Neural progenitor cell (in vitro differentiated cells): ENCODE measurements at regions not wholly inside any gene's neighbourhood (a gene's known extent, or its start where the extent isn't known, plus 50 kb on each side); places are given as distances from the start of the nearest gene placed in this dataset.

Experiments
- DNase-seq: peaks from one replicate; pipeline ENCODE4 v3.0.0-alpha.2; 2016; ENCODE audit warnings: low spot score
- H2AFZ ChIP-seq: fragments of 200-600 bp; sonication (generic); replicated peaks from 2 replicates; pipeline ENCODE4 v1.6.1; 2016; ENCODE audit warnings: antibody characterized with exemption
- H3F3A ChIP-seq: fragments of 200-600 bp; sonication (generic); 2 replicates; pipeline ENCODE4 v1.6.1; 2016; ENCODE audit warnings: antibody characterized with exemption, low read depth
- H3K27ac ChIP-seq: fragments of 200-600 bp; sonication (generic); 2 replicates; pipeline ENCODE4 v1.5.1; 2016; ENCODE audit warnings: mild to moderate bottlenecking
- H3K27me3 ChIP-seq: fragments of 200-600 bp; sonication (generic); 2 replicates; pipeline ENCODE4 v1.6.1; 2016; ENCODE audit warnings: mild to moderate bottlenecking, moderate library complexity
- H3K36me3 ChIP-seq: fragments of 200-600 bp; sonication (generic); 2 replicates; pipeline ENCODE4 v1.5.1; 2016
- H3K4me1 ChIP-seq: fragments of 200-600 bp; sonication (generic); 2 replicates; pipeline ENCODE4 v1.6.1; 2016; ENCODE audit warnings: mixed run types
- H3K4me2 ChIP-seq: fragments of 200-600 bp; sonication (generic); 2 replicates; pipeline ENCODE4 v1.6.1; 2016
- H3K4me3 ChIP-seq: fragments of 200-600 bp; sonication (generic); 2 replicates; pipeline ENCODE4 v1.5.1; 2016
- H3K79me2 ChIP-seq: fragments of 200-600 bp; sonication (generic); 2 replicates; pipeline ENCODE4 v1.6.1; 2016; ENCODE audit warnings: low read depth
- H3K9ac ChIP-seq: fragments of 200-600 bp; sonication (generic); 2 replicates; pipeline ENCODE4 v1.6.1; 2016
- H3K9me3 ChIP-seq: fragments of 200-600 bp; sonication (generic); 2 replicates; pipeline ENCODE4 v1.5.1; 2016; ENCODE audit warnings: low read depth
- H4K20me1 ChIP-seq: fragments of 200-600 bp; sonication (generic); 2 replicates; pipeline ENCODE4 v1.6.1; 2016; ENCODE audit warnings: low read depth
- H3K27ac Mint-ChIP-seq: 3 replicates; pipeline ENCODE4 v1.8.0; 2021; ENCODE audit warnings: mixed read lengths
- H3K27me3 Mint-ChIP-seq: 2 replicates; pipeline ENCODE4 v1.8.0; 2022; ENCODE audit warnings: low read depth, mild to moderate bottlenecking, inconsistent platforms, moderate library complexity, mixed read lengths; ENCODE audit not compliant: insufficient read depth
- H3K36me3 Mint-ChIP-seq: 3 replicates; pipeline ENCODE4 v1.8.0; 2021; ENCODE audit warnings: mixed read lengths
- H3K4me1 Mint-ChIP-seq: 3 replicates; pipeline ENCODE4 v1.8.0; 2021; ENCODE audit warnings: mixed read lengths
- H3K4me3 Mint-ChIP-seq: 3 replicates; pipeline ENCODE4 v1.8.0; 2021; ENCODE audit warnings: mild to moderate bottlenecking, moderate library complexity, mixed read lengths
- H3K9me3 Mint-ChIP-seq: 3 replicates; pipeline ENCODE4 v1.8.0; 2020; ENCODE audit warnings: mixed read lengths
- CTCF ChIP-seq: fragments of 200-600 bp; sonication (generic); IDR thresholded peaks from 2 replicates; pipeline ENCODE4 v1.5.1; 2017; ENCODE audit warnings: antibody characterized with exemption, mild to moderate bottlenecking
- EZH2 ChIP-seq: fragments of 200-600 bp; sonication (generic); IDR thresholded peaks from 2 replicates; pipeline ENCODE4 v1.6.1; 2017; ENCODE audit warnings: antibody characterized with exemption, mild to moderate bottlenecking, moderate library complexity
- EZH2phosphoT487 ChIP-seq: fragments of 200-600 bp; sonication (generic); IDR thresholded peaks from 2 replicates; pipeline ENCODE4 v1.6.1; 2017; ENCODE audit warnings: antibody characterized with exemption

DNA sequence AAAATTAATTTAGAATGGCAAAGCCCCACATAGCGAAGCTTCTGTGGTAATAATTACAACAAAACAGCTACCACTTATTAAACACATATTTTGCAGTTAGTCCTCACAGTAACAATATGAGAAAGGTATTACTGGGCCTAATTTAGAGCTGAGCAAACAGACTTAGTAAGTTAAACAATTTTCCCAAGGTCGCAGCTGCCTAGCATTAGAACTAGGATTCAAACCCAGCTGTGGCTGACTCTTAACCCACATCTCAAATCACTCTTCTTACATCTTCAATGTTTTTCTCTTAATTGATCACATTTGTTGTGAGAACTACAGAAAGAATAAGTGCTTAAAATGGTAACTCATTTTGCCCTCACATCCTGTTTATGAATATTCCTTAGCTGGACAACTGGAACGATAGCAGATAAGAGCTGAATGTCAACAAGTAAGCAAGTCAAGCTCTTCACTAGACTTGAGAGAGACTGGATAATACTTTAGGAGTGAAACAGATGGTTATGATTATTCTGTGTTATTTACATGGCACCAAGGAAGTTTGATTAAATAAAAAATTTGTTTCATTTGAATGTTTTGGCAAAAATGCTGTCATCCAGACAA lies 59.4 kb upstream of the TMEM17 start:
- Histone ChIP-seq H3F3A (no peaks in the 10 kb centered on the region), H3K27ac (no peak overlapping the region), H3K9me3 (no peaks in the 10 kb centered on the region), H3K36me3 (no peaks in the 10 kb centered on the region), H4K20me1 (no peaks in the 10 kb centered on the region), H3K27me3 (peaks cover 12% of the 10 kb centered on the region), H2AFZ (no peak overlapping the region), H3K4me2 (no peak overlapping the region), H3K4me1 (peaks cover 2% of the 10 kb centered on the region), H3K79me2 (no peaks in the 10 kb centered on the region), H3K9ac (no peak overlapping the region), H3K4me3 (no peak overlapping the region)
- Mint-ChIP-seq H3K9me3 (no peaks in the 10 kb centered on the region), H3K27me3 (peaks cover 7% of the 10 kb centered on the region), H3K4me3 (no peak overlapping the region), H3K36me3 (no peaks in the 10 kb centered on the region), H3K27ac (no peak overlapping the region), H3K4me1 (peaks cover 8% of the 10 kb centered on the region)
- DNase-seq, result no peak
- TF ChIP-seq CTCF, result no peak
- TF ChIP-seq EZH2, result no peak
- no peak for TF ChIP-seq EZH2phosphoT487

DNA sequence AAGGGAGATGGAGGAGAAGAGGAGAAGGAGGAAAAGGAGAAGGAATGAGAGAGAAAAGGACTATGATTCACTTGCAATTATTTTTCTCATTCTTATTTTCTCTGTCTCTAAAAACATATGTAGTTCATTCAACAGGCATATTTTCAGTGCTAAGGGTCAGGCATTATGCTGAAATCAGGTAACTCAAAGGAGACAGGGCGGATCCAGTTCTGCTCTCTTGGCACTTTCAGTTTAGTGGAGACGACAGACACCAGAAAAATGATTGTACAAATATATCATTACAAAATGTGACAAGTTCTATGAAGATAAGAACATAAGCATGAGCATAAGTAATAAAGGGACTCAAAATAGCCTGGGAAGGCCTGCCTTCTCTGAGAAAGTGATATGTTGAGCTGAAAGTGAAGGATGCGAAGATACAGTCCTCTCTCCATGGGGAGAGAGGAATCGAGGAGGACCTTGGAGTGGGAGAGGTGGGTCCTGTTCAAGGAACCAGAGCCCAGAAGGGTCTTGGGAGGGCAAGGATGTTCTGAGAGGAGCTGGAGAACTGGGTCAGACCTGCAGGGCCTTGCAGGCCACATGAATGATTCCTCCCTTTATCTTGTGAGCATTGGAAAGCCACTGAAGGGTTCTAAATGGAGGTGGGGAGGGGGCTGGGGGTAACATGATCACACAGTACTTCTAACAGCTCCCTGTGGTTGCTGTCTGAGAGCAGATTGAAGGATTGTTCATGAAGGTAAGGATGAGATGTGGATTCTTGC lies 58.6 kb upstream of the TMEM17 start:
- Histone ChIP-seq H3F3A (no peaks in the 10 kb centered on the region), H3K27me3 (peaks cover 3% of the 10 kb centered on the region), H3K9me3 (no peaks in the 10 kb centered on the region), H2AFZ (peak overlapping the region; percentile 18), H3K4me3 (no peak overlapping the region), H3K4me2 (no peak overlapping the region), H3K9ac (no peak overlapping the region), H3K27ac (no peak overlapping the region), H3K36me3 (no peaks in the 10 kb centered on the region), H4K20me1 (no peaks in the 10 kb centered on the region), H3K4me1 (no peaks in the 10 kb centered on the region), H3K79me2 (no peaks in the 10 kb centered on the region)
- Mint-ChIP-seq H3K36me3 (no peaks in the 10 kb centered on the region), H3K27ac (no peak overlapping the region), H3K4me3 (no peak overlapping the region), H3K27me3 (peaks cover under 1% of the 10 kb centered on the region), H3K4me1 (peaks cover 3% of the 10 kb centered on the region), H3K9me3 (no peaks in the 10 kb centered on the region)
- no peak for TF ChIP-seq EZH2
- TF ChIP-seq CTCF, result no peak
- no peak for TF ChIP-seq EZH2phosphoT487
- no peak for DNase-seq

DNA sequence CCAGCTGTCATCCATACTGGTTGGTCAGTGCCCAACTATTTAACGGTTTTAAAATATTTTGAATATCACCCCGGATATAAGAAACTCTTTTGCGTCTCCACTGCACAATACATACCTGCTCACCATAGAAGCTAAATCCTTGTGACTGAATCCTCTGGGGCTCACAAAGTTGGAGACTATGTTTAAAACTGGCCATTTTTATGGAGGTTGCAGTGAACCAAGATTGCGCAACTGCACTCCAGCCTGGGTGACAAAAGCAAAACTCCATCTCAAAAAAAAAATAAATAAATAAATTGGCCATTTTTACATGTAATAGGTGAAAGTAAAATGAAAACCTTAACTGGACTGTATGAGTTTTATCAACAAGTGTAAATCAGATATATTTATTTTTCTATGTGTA lies 55.6 kb upstream of the TMEM17 start:
- Mint-ChIP-seq H3K27ac (no peak overlapping the region), H3K36me3 (no peaks in the 10 kb centered on the region), H3K4me1 (no peaks in the 10 kb centered on the region), H3K27me3 (no peaks in the 10 kb centered on the region), H3K9me3 (no peaks in the 10 kb centered on the region), H3K4me3 (no peak overlapping the region)
- H3K36me3 ChIP-seq, result no peaks in the 10 kb centered on the region
- no peaks in the 10 kb centered on the region for H4K20me1 ChIP-seq
- H3K27ac ChIP-seq, result no peak overlapping the region
- no peak overlapping the region for H3K9ac ChIP-seq
- no peaks in the 10 kb centered on the region for H3K4me1 ChIP-seq
- TF ChIP-seq EZH2phosphoT487 (no peak), CTCF (no peak), EZH2 (no peak)
- H3K4me2 ChIP-seq, result no peak overlapping the region
- H3K4me3 ChIP-seq, result no peak overlapping the region
- H2AFZ ChIP-seq, result no peak overlapping the region
- H3K9me3 ChIP-seq, result no peaks in the 10 kb centered on the region
- no peaks in the 10 kb centered on the region for H3K79me2 ChIP-seq
- DNase-seq, result no peak
- H3F3A ChIP-seq, result no peaks in the 10 kb centered on the region
- no peaks in the 10 kb centered on the region for H3K27me3 ChIP-seq
